ENCODE measurements at regions not wholly inside any gene's neighbourhood (a gene's known extent, or its start where the extent isn't known, plus 50 kb on each side); places are given as distances from the start of the nearest gene placed in this dataset.

DNA sequence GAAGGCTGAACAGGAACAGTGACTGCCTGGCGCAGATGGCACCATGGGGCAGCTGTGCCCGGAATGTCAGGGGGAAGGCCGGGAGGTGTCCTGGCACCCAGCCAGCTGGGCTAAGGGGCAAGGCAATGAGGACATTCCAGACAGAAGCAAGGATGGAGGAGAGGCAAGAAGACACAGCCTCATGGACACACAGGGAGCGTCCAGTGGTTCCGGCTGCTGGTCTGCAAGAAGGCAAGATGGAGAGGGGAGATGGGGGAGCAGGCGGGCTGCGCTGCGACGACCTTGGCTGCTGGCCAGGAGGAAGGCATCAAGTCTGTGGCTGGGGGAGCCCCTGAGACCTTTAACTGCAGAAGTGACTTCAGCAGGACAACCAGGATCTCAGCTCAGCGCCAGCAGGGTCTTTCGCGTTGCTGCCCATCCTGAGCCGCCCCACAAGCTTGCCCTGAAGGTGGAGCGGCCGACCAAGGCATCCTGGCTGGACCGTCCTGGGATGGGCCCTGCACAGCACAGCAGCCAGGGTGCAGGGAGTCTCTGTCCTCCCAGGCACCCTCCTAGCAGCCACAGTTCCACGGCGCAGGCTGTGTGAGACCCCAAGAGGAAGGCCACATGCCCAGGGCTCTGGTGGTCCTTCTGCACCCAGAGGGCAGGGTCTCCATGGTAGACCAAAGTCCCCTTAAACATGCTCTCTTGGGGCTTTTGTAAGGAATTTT lies 531.7 kb downstream of the BRD1 start:
- TF ChIP-seq, protein P1, sequence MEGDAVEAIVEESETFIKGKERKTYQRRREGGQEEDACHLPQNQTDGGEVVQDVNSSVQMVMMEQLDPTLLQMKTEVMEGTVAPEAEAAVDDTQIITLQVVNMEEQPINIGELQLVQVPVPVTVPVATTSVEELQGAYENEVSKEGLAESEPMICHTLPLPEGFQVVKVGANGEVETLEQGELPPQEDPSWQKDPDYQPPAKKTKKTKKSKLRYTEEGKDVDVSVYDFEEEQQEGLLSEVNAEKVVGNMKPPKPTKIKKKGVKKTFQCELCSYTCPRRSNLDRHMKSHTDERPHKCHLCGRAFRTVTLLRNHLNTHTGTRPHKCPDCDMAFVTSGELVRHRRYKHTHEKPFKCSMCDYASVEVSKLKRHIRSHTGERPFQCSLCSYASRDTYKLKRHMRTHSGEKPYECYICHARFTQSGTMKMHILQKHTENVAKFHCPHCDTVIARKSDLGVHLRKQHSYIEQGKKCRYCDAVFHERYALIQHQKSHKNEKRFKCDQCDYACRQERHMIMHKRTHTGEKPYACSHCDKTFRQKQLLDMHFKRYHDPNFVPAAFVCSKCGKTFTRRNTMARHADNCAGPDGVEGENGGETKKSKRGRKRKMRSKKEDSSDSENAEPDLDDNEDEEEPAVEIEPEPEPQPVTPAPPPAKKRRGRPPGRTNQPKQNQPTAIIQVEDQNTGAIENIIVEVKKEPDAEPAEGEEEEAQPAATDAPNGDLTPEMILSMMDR (IDR thresholded peaks at IDR 0.05 in 2 of 3, conservative IDR thresholded peaks at IDR 0.05 in 1 of 3; ENCODE audit: borderline replicate concordance in 1 of 3, insufficient read depth in 1 of 3, low read depth in 2 of 3, low read length in 2 of 3): no peak
- no peak for TF ChIP-seq CEBPB (IDR thresholded peaks at IDR 0.05; ENCODE audit: low read depth)
- TF ChIP-seq RAD21 (IDR thresholded peaks at IDR 0.05; ENCODE audit: low read depth): no peak
- TF ChIP-seq EZH2 (IDR thresholded peaks at IDR 0.05): no peak
- TF ChIP-seq JUND (IDR thresholded peaks at IDR 0.05): no peak
- no peak for TF ChIP-seq POLR2A (IDR thresholded peaks at IDR 0.05; ENCODE audit: borderline replicate concordance, extremely low read depth, insufficient read depth, insufficient read length)
- no peak for TF ChIP-seq YY1 (IDR thresholded peaks at IDR 0.05; ENCODE audit: extremely low read depth, insufficient replicate concordance, low read depth, low read length)
